H9 (cell line): ENCODE measurements at regions not wholly inside any gene's neighbourhood (a gene's known extent, or its start where the extent isn't known, plus 50 kb on each side); places are given as distances from the start of the nearest gene placed in this dataset.

Experiments
- DNase-seq: peaks from one replicate; pipeline ENCODE4 v3.0.0-alpha.2; 2017
- H2AFZ ChIP-seq: one replicate; pipeline ENCODE4 v1.6.1; 2013; ENCODE audit warnings: mild to moderate bottlenecking, low read length, control low read depth, moderate library complexity
- H2AK5ac ChIP-seq: 2 replicates; pipeline ENCODE4 v1.6.1; 2013; ENCODE audit warnings: low read length, control low read depth, mixed read lengths; ENCODE audit not compliant: insufficient read length
- H2BK120ac ChIP-seq: one replicate; pipeline ENCODE4 v1.6.1; 2013; ENCODE audit warnings: low read depth, mild to moderate bottlenecking, low read length, control low read depth, inconsistent platforms; ENCODE audit not compliant: poor library complexity, severe bottlenecking
- H2BK12ac ChIP-seq: 2 replicates; pipeline ENCODE4 v1.6.1; 2013; ENCODE audit warnings: low read length, control low read depth, mixed read lengths, low read depth; ENCODE audit not compliant: insufficient read length
- H2BK15ac ChIP-seq: 2 replicates; pipeline ENCODE4 v1.6.1; 2013; ENCODE audit warnings: low read depth, low read length, control low read depth
- H2BK20ac ChIP-seq: one replicate; pipeline ENCODE4 v1.6.1; 2013; ENCODE audit warnings: low read depth, mild to moderate bottlenecking, low read length, control low read depth, inconsistent platforms; ENCODE audit not compliant: poor library complexity, severe bottlenecking
- H2BK5ac ChIP-seq: 2 replicates; pipeline ENCODE4 v1.6.1; 2013; ENCODE audit warnings: low read length, control low read depth, mixed read lengths; ENCODE audit not compliant: insufficient read length
- H3K14ac ChIP-seq: 2 replicates; pipeline ENCODE4 v1.6.1; 2013; ENCODE audit warnings: low read length, control low read depth; ENCODE audit not compliant: insufficient read depth
- H3K18ac ChIP-seq: 2 replicates; pipeline ENCODE4 v1.6.1; 2013; ENCODE audit warnings: low read depth, mild to moderate bottlenecking, mixed read lengths, low read length, control low read depth; ENCODE audit not compliant: insufficient read length
- H3K23ac ChIP-seq: 2 replicates; pipeline ENCODE4 v1.6.1; 2013; ENCODE audit warnings: low read length, control low read depth, mixed read lengths, low read depth; ENCODE audit not compliant: insufficient read length
- H3K23me2 ChIP-seq: 2 replicates; pipeline ENCODE4 v1.6.1; 2013; ENCODE audit warnings: low read depth, mild to moderate bottlenecking, mixed read lengths, low read length, control low read depth; ENCODE audit not compliant: insufficient read length, poor library complexity, severe bottlenecking
- H3K27ac ChIP-seq: 2 replicates; pipeline ENCODE4 v1.5.1; 2013; ENCODE audit warnings: low read length, control low read depth, mixed read lengths, low read depth; ENCODE audit not compliant: insufficient read length
- H3K27me3 ChIP-seq: 2 replicates; pipeline ENCODE4 v1.6.1; 2013; ENCODE audit warnings: low read length, control low read depth, inconsistent platforms; ENCODE audit not compliant: insufficient read depth
- H3K4ac ChIP-seq: 2 replicates; pipeline ENCODE4 v1.6.1; 2013; ENCODE audit warnings: low read depth, mild to moderate bottlenecking, control low read depth, inconsistent platforms, low read length, moderate library complexity
- H3K4me1 ChIP-seq: 2 replicates; pipeline ENCODE4 v1.6.1; 2013; ENCODE audit warnings: low read length, control low read depth, inconsistent platforms; ENCODE audit not compliant: insufficient read depth
- H3K4me2 ChIP-seq: 2 replicates; pipeline ENCODE4 v1.6.1; 2013; ENCODE audit warnings: low read length, control low read depth, mixed read lengths; ENCODE audit not compliant: insufficient read length, insufficient read depth
- H3K56ac ChIP-seq: 2 replicates; pipeline ENCODE4 v1.6.1; 2013; ENCODE audit warnings: low read depth, mild to moderate bottlenecking, mixed read lengths, low read length, control low read depth; ENCODE audit not compliant: insufficient read length
- H3K79me1 ChIP-seq: 2 replicates; pipeline ENCODE4 v1.6.1; 2013; ENCODE audit warnings: low read depth, mild to moderate bottlenecking, moderate library complexity, low read length, control low read depth, inconsistent platforms; ENCODE audit not compliant: insufficient read depth, poor library complexity, severe bottlenecking
- H3K79me2 ChIP-seq: 2 replicates; pipeline ENCODE4 v1.6.1; 2013; ENCODE audit warnings: low read length, control low read depth, inconsistent platforms; ENCODE audit not compliant: insufficient read depth
- H3K9ac ChIP-seq: 2 replicates; pipeline ENCODE4 v1.6.1; 2013; ENCODE audit warnings: low read length, control low read depth, mixed read lengths; ENCODE audit not compliant: insufficient read length; ENCODE audit errors: extremely low read depth
- H3K9me3 ChIP-seq: one replicate; pipeline ENCODE4 v1.6.1; 2013; ENCODE audit warnings: low read depth, low read length, inconsistent platforms; ENCODE audit not compliant: control insufficient read depth
- H3T11ph ChIP-seq: one replicate; pipeline ENCODE4 v1.6.1; 2013; ENCODE audit warnings: mild to moderate bottlenecking, low read length, control low read depth, inconsistent platforms
- H4K20me1 ChIP-seq: one replicate; pipeline ENCODE4 v1.6.1; 2013; ENCODE audit not compliant: control insufficient read depth, insufficient read length, insufficient read depth
- H4K5ac ChIP-seq: 2 replicates; pipeline ENCODE4 v1.6.1; 2013; ENCODE audit warnings: low read depth, mild to moderate bottlenecking, mixed read lengths, low read length, control low read depth; ENCODE audit not compliant: insufficient read length
- H4K8ac ChIP-seq: replicated peaks from 2 replicates; pipeline ENCODE4 v1.6.1; 2013; ENCODE audit warnings: low read length, control low read depth, mixed read lengths, low read depth; ENCODE audit not compliant: insufficient read length
- H4K91ac ChIP-seq: 2 replicates; pipeline ENCODE4 v1.6.1; 2013; ENCODE audit warnings: low read depth, mild to moderate bottlenecking, moderate library complexity, mixed read lengths, low read length, control low read depth; ENCODE audit not compliant: insufficient read length
- H3K27ac Mint-ChIP-seq, 3 experiments: 2 replicates in 2 of 3; 3 replicates in 1 of 3; pipeline ENCODE4 v1.8.0; 2020 to 2021; ENCODE audit warnings: mixed read lengths in 3 of 3, mild to moderate bottlenecking in 1 of 3, moderate library complexity in 1 of 3
- H3K27me3 Mint-ChIP-seq: 2 replicates; pipeline ENCODE4 v1.8.0; 2021; ENCODE audit warnings: low read depth, mild to moderate bottlenecking, moderate library complexity, mixed read lengths
- H3K36me3 Mint-ChIP-seq, 3 experiments: 2 replicates in 2 of 3; 3 replicates in 1 of 3; pipeline ENCODE4 v1.8.0; 2020 to 2021; ENCODE audit warnings: low read depth in 3 of 3, mixed read lengths in 3 of 3; ENCODE audit not compliant: insufficient read depth in 1 of 3
- H3K4me1 Mint-ChIP-seq, 2 experiments: 2 replicates each; pipeline ENCODE4 v1.8.0; 2020; ENCODE audit warnings: mixed read lengths in 2 of 2
- H3K4me3 Mint-ChIP-seq, 2 experiments: 2 replicates in 1 of 2; 3 replicates in 1 of 2; pipeline ENCODE4 v1.8.0; 2020 to 2021; ENCODE audit warnings: mild to moderate bottlenecking in 2 of 2, mixed read lengths in 2 of 2, moderate library complexity in 1 of 2
- H3K9me3 Mint-ChIP-seq, 2 experiments: 2 replicates in 1 of 2; 3 replicates in 1 of 2; pipeline ENCODE4 v1.8.0; 2020; ENCODE audit warnings: mild to moderate bottlenecking in 2 of 2, mixed read lengths in 2 of 2, moderate library complexity in 1 of 2
- CTCF ChIP-seq: fragments of 200-600 bp; sonication (generic); conservative IDR thresholded peaks from 3 replicates; pipeline ENCODE4 v1.8.0; 2021; ENCODE audit warnings: antibody characterized with exemption, mild to moderate bottlenecking
- WGBS: extraction: QIAGEN DNeasy Blood & Tissue Kit; methylation state at CpG from one replicate; pipeline ENCODE4 v1.1.7; 2013; ENCODE audit warnings: missing lambda C conversion rate, low lambda C conversion rate, mixed read lengths; ENCODE audit not compliant: insufficient read length; ENCODE audit errors: extremely low coverage; 5-methylcytosine and 5-hydroxymethylcytosine counted together

- no peaks in the 10 kb centered on the region for H3K9me3 ChIP-seq
- no peak overlapping the region for H2BK120ac ChIP-seq
- no peak overlapping the region for H2BK12ac ChIP-seq
- H3K27me3 ChIP-seq: no peaks in the 10 kb centered on the region
- no peaks in the 10 kb centered on the region for H3K23me2 ChIP-seq
- no peak overlapping the region for H3K9ac ChIP-seq
- no peak overlapping the region for H2BK15ac ChIP-seq
- H3K36me3 Mint-ChIP-seq: no peaks in the 10 kb centered on the region
- H3K23ac ChIP-seq: no peak overlapping the region
- no peak overlapping the region for H2BK20ac ChIP-seq
- no peaks in the 10 kb centered on the region for H3K79me1 ChIP-seq
- no peak overlapping the region for H4K8ac ChIP-seq
- H4K20me1 ChIP-seq: no peaks in the 10 kb centered on the region
- no peak for TF ChIP-seq CTCF
- no peaks in the 10 kb centered on the region for H3K79me2 ChIP-seq
- H2AK5ac ChIP-seq: no peak overlapping the region
- no peaks in the 10 kb centered on the region for H3K9me3 Mint-ChIP-seq
- no peak overlapping the region for H3T11ph ChIP-seq
- H3K27ac Mint-ChIP-seq: no peak overlapping the region
- H3K56ac ChIP-seq: no peak overlapping the region
- no peak overlapping the region for H3K27ac ChIP-seq
- no peak overlapping the region for H3K14ac ChIP-seq
- no peak overlapping the region for H3K4me2 ChIP-seq
- H4K5ac ChIP-seq: no peak overlapping the region
- DNase-seq: no peak
- H3K4me3 Mint-ChIP-seq: no peak overlapping the region
- no peaks in the 10 kb centered on the region for H3K4me1 ChIP-seq
- no peak overlapping the region for H3K4ac ChIP-seq
- no peaks in the 10 kb centered on the region for H3K27me3 Mint-ChIP-seq
- H2BK5ac ChIP-seq: no peak overlapping the region
- H3K18ac ChIP-seq: no peak overlapping the region
- no CpG with 5 or more reads among the region's 2 CpGs for WGBS
- H4K91ac ChIP-seq: no peak overlapping the region
- peaks cover 31 to 34% of the 10 kb centered on the region in 2 experiments for H3K4me1 Mint-ChIP-seq
- H2AFZ ChIP-seq: no peak overlapping the region
Observed at GRCh38 chr12:63083046-63083445, 68.0 kb downstream of the AVPR1A start.
